SK-N-SH treated with all-trans-retinoic acid at 6 μM for 48 hours (cell line): ENCODE measurements at regions not wholly inside any gene's neighbourhood (a gene's known extent, or its start where the extent isn't known, plus 50 kb on each side); places are given as distances from the start of the nearest gene placed in this dataset.
"Not testable (repeated sequence)": the region's sequence is repeated elsewhere in the genome, so short reads cannot be mapped to it uniquely, and the experiment has no call there.

Experiments
- ATAC-seq: fragments of 200-7000 bp; cut with Tn5 transposase; 3 replicates; pipeline ENCODE4 v1.9.1; 2020; ENCODE audit warnings: mild to moderate bottlenecking, moderate library complexity
- ARNTL ChIP-seq: fragments of 450-650 bp; formaldehyde crosslinking; IDR thresholded peaks from 2 replicates; pipeline ENCODE4 v1.5.0; 2020; ENCODE audit warnings: low read depth, mild to moderate bottlenecking, moderate library complexity, borderline replicate concordance
- BACH2 ChIP-seq: fragments of 250-450 bp; sonication (Bioruptor Pico); IDR thresholded peaks from 2 replicates; pipeline ENCODE4 v1.9.0; 2021; ENCODE audit warnings: mild to moderate bottlenecking, borderline replicate concordance
- CREB5 ChIP-seq: fragments of 250-450 bp; sonication (Bioruptor Pico); IDR thresholded peaks from 2 replicates; pipeline ENCODE4 v1.5.1; 2020; ENCODE audit warnings: low read depth, mild to moderate bottlenecking, moderate library complexity
- CSDC2 ChIP-seq: fragments of 250-450 bp; sonication (Bioruptor Pico); IDR thresholded peaks from 2 replicates; pipeline ENCODE4 v1.5.0; 2020; ENCODE audit warnings: mild to moderate bottlenecking, moderate library complexity
- CSRNP3 ChIP-seq: fragments of 250-450 bp; sonication (Bioruptor Pico); IDR thresholded peaks from 2 replicates; pipeline ENCODE4 v1.5.1; 2021; ENCODE audit warnings: mild to moderate bottlenecking, moderate library complexity
- ESRRG ChIP-seq: fragments of 250-450 bp; sonication (Bioruptor Pico); IDR thresholded peaks from 2 replicates; pipeline ENCODE4 v1.6.1; 2021; ENCODE audit warnings: mild to moderate bottlenecking
- GLIS3 ChIP-seq: fragments of 250-450 bp; sonication (Bioruptor Pico); IDR thresholded peaks from 2 replicates; pipeline ENCODE4 v1.5.0; 2020; ENCODE audit warnings: mild to moderate bottlenecking, moderate library complexity
- ISL1 ChIP-seq: fragments of 250-450 bp; sonication (Bioruptor Pico); IDR thresholded peaks from 2 replicates; pipeline ENCODE4 v2.1.2; 2022; ENCODE audit warnings: mild to moderate bottlenecking, moderate library complexity
- OSR1 ChIP-seq: fragments of 250-450 bp; sonication (Bioruptor Pico); IDR thresholded peaks from 2 replicates; pipeline ENCODE4 v1.8.0; 2022; ENCODE audit warnings: moderate library complexity, mild to moderate bottlenecking, inconsistent platforms
- PATZ1 ChIP-seq: fragments of 250-450 bp; sonication (Bioruptor Pico); IDR thresholded peaks from 2 replicates; pipeline ENCODE4 v1.8.0; 2020; ENCODE audit warnings: mild to moderate bottlenecking, moderate library complexity, borderline replicate concordance
- POU6F1 ChIP-seq: fragments of 250-450 bp; sonication (Bioruptor Pico); IDR thresholded peaks from 2 replicates; pipeline ENCODE4 v1.8.0; 2021; ENCODE audit warnings: low read depth, mild to moderate bottlenecking, moderate library complexity, borderline replicate concordance
- PPARA ChIP-seq: fragments of 250-450 bp; sonication (Bioruptor Pico); IDR thresholded peaks from 2 replicates; pipeline ENCODE4 v1.5.0; 2020; ENCODE audit warnings: mild to moderate bottlenecking, borderline replicate concordance
- RARB ChIP-seq: fragments of 250-450 bp; sonication (Bioruptor Pico); IDR thresholded peaks from 2 replicates; pipeline ENCODE4 v1.8.0; 2021; ENCODE audit warnings: mild to moderate bottlenecking, moderate library complexity
- SNAI2 ChIP-seq: fragments of 250-450 bp; sonication (Bioruptor Pico); IDR thresholded peaks from 2 replicates; pipeline ENCODE4 v1.5.0; 2020; ENCODE audit warnings: mild to moderate bottlenecking, moderate library complexity
- TCF4 ChIP-seq: fragments of 250-450 bp; sonication (Bioruptor Pico); IDR thresholded peaks from 2 replicates; pipeline ENCODE4 v1.8.0; 2021; ENCODE audit warnings: mild to moderate bottlenecking, moderate library complexity, borderline replicate concordance
- TOX ChIP-seq: fragments of 250-450 bp; sonication (Bioruptor Pico); IDR thresholded peaks from 2 replicates; pipeline ENCODE4 v1.8.0; 2021; ENCODE audit warnings: mild to moderate bottlenecking, moderate library complexity, borderline replicate concordance
- ZC3H10 ChIP-seq: fragments of 250-450 bp; sonication (Bioruptor Pico); IDR thresholded peaks from 2 replicates; pipeline ENCODE4 v1.5.1; 2021; ENCODE audit warnings: mild to moderate bottlenecking, moderate library complexity
- ZFP3 ChIP-seq: fragments of 250-450 bp; sonication (Bioruptor Pico); IDR thresholded peaks from 2 replicates; pipeline ENCODE4 v1.5.0; 2020; ENCODE audit warnings: mild to moderate bottlenecking, moderate library complexity
- ZFP30 ChIP-seq: fragments of 450-650 bp; formaldehyde crosslinking; IDR thresholded peaks from 2 replicates; pipeline ENCODE4 v1.5.0; 2022; ENCODE audit warnings: mild to moderate bottlenecking, moderate library complexity
- ZNF565 ChIP-seq: fragments of 450-650 bp; formaldehyde crosslinking; conservative IDR thresholded peaks from 2 replicates; pipeline ENCODE4 v1.5.0; 2020; ENCODE audit warnings: low read depth, mild to moderate bottlenecking, moderate library complexity
- ZNF70 ChIP-seq: fragments of 450-650 bp; formaldehyde crosslinking; IDR thresholded peaks from 2 replicates; pipeline ENCODE4 v1.5.0; 2020; ENCODE audit warnings: mild to moderate bottlenecking, moderate library complexity
- ZNF8 ChIP-seq: fragments of 450-650 bp; formaldehyde crosslinking; IDR thresholded peaks from 2 replicates; pipeline ENCODE4 v1.5.0; 2020; ENCODE audit warnings: mild to moderate bottlenecking, moderate library complexity

- ATAC-seq, result no peak
- TF ChIP-seq RARB (CRISPR knock-in tag), result no peak
- no peak for TF ChIP-seq CSDC2 (CRISPR knock-in tag)
- no peak for TF ChIP-seq ISL1 (CRISPR knock-in tag)
- no peak for TF ChIP-seq ZFP30 (CRISPR knock-in tag)
- no peak for TF ChIP-seq ZC3H10 (CRISPR knock-in tag)
- TF ChIP-seq PPARA (CRISPR knock-in tag), result no peak
Observed at GRCh38 chrX:13955975-13956374, 73.7 kb downstream of the GEMIN8 start.

GRCh38 chrX:13955095-13955647, 74.5 kb downstream of the GEMIN8 start:
- no peak for ATAC-seq
- TF ChIP-seq POU6F1 (CRISPR knock-in tag) (no peak), CSDC2 (CRISPR knock-in tag) (no peak), PATZ1 (CRISPR knock-in tag) (no peak), TCF4 (no peak), ZC3H10 (CRISPR knock-in tag) (no peak), OSR1 (CRISPR knock-in tag) (no peak), ZNF565 (no peak), ARNTL (CRISPR knock-in tag) (no peak), ESRRG (CRISPR knock-in tag) (no peak), SNAI2 (CRISPR knock-in tag) (no peak)
- TF ChIP-seq, all 23 proteins: peak for 0

GRCh38 chrX:13952581-13952980, 77.1 kb downstream of the GEMIN8 start:
- ATAC-seq, result no peak
- TF ChIP-seq BACH2 (CRISPR knock-in tag) (no peak), RARB (CRISPR knock-in tag) (no peak), CREB5 (no peak), CSRNP3 (CRISPR knock-in tag) (no peak), PPARA (CRISPR knock-in tag) (no peak), ZFP30 (CRISPR knock-in tag) (no peak), TOX (CRISPR knock-in tag) (no peak), ZFP3 (CRISPR knock-in tag) (no peak), CSDC2 (CRISPR knock-in tag) (no peak), SNAI2 (CRISPR knock-in tag) (no peak), ZNF8 (CRISPR knock-in tag) (no peak), ZNF565 (no peak), ZC3H10 (CRISPR knock-in tag) (no peak), GLIS3 (CRISPR knock-in tag) (no peak), OSR1 (CRISPR knock-in tag) (no peak), TCF4 (no peak), ARNTL (CRISPR knock-in tag) (no peak), POU6F1 (CRISPR knock-in tag) (no peak), ESRRG (CRISPR knock-in tag) (no peak), ZNF70 (CRISPR knock-in tag) (no peak)

GRCh38 chrX:13946223-13946622, 83.5 kb downstream of the GEMIN8 start:
- ATAC-seq, result not testable (repeated sequence)

GRCh38 chrX:13945787-13946186, 83.9 kb downstream of the GEMIN8 start:
- not testable (repeated sequence) for ATAC-seq
